K562 (cell line): ENCODE measurements at regions not wholly inside any gene's neighbourhood (a gene's known extent, or its start where the extent isn't known, plus 50 kb on each side); places are given as distances from the start of the nearest gene placed in this dataset.

Source experiments
- ATAC-seq: fragments of 200-7000 bp; cut with Tn5 transposase; 3 replicates; pipeline ENCODE4 v1.9.1; 2020; ENCODE audit warnings: moderate library complexity
- BruUV-seq: library from RNA; stranded (reverse); fragments of 400-500 nt; replicated peaks from 2 replicates; lab custom pipeline; 2021; lab: Mats Ljungman, UMichigan
- CTCF ChIA-PET: fragments of 300-600 bp; formaldehyde crosslinking; extraction: SDS; loops from one replicate; lab custom pipeline; 2021; ENCODE audit warnings: low intra/inter-chr PET ratio; lab: Yijun Ruan, JAX
- POLR2A ChIA-PET: fragments of 300-600, 350-650 bp; sonication (Branson Sonifier 250); formaldehyde crosslinking; extraction: SDS; loops from one replicate; lab custom pipeline; 2021; ENCODE audit warnings: antibody characterized with exemption, inconsistent platforms; lab: Yijun Ruan, JAX
- DNase-seq, 4 experiments: peaks; one replicate each; pipeline versions ENCODE4 v3.0.0 to v3.0.0-alpha.2; 2011 to 2018; ENCODE audit warnings: low spot score in 3 of 4, mixed read lengths in 3 of 4; ENCODE audit errors: extremely low read depth in 1 of 4
- FAIRE-seq: peaks from 2 replicates; lab custom pipeline; 2011; peaks lifted over from hg19 to GRCh38; lab: Jason Lieb, UNC
- H2AFZ ChIP-seq: 2 replicates; pipeline ENCODE4 v1.6.0; 2011; ENCODE audit warnings: low read depth, low read length, control low read depth, inconsistent platforms
- H3K27ac ChIP-seq: fragments of 200-600 bp; 3 replicates; pipeline ENCODE4 v1.8.0; 2011; ENCODE audit warnings: low read depth, mild to moderate bottlenecking, control low read depth, inconsistent platforms, low read length, moderate library complexity, mixed read lengths; ENCODE audit errors: extremely low read depth
- H3K27me3 ChIP-seq, 2 experiments: fragments of 300-600 bp in 1 of 2; 2 replicates in 1 of 2; 3 replicates in 1 of 2; pipeline versions ENCODE4 v1.6.0 to v1.8.0; 2011; ENCODE audit warnings: inconsistent platforms in 2 of 2, low read length in 2 of 2, mild to moderate bottlenecking in 1 of 2, mixed read lengths in 1 of 2, moderate library complexity in 1 of 2; ENCODE audit not compliant: control insufficient read depth in 2 of 2, insufficient read depth in 2 of 2
- H3K36me3 ChIP-seq: fragments of 300-600 bp; 3 replicates; pipeline ENCODE4 v1.8.0; 2011; ENCODE audit warnings: mild to moderate bottlenecking, low read length, inconsistent platforms; ENCODE audit not compliant: control insufficient read depth, insufficient read depth
- H3K4me1 ChIP-seq, 2 experiments: fragments of 200-600 bp in 1 of 2; replicated peaks in 1 of 2; 2 replicates in 1 of 2; 3 replicates in 1 of 2; pipeline versions ENCODE4 v1.5.1 to v1.8.0; 2011; ENCODE audit warnings: inconsistent platforms in 2 of 2, low read length in 2 of 2, mild to moderate bottlenecking in 1 of 2, mixed read lengths in 1 of 2, moderate library complexity in 1 of 2; ENCODE audit not compliant: control insufficient read depth in 2 of 2, insufficient read depth in 2 of 2
- H3K4me2 ChIP-seq: 2 replicates; pipeline ENCODE4 v1.6.1; 2011; ENCODE audit warnings: low read length, control low read depth, inconsistent platforms, mixed read lengths; ENCODE audit not compliant: insufficient read depth
- H3K4me3 ChIP-seq: fragments of 200-600 bp; sonication (generic), shearing (Covaris generic); 2 replicates; pipeline ENCODE4 v1.5.1; 2016; ENCODE audit warnings: control low read depth, inconsistent platforms
- H3K79me2 ChIP-seq: fragments of 200-600 bp; 3 replicates; pipeline ENCODE4 v1.8.0; 2011; ENCODE audit warnings: low read length, inconsistent platforms; ENCODE audit not compliant: control insufficient read depth, insufficient read depth
- H3K9ac ChIP-seq, 2 experiments: 2 replicates each; pipeline versions ENCODE4 v1.6.0 to v1.6.1; 2011; ENCODE audit warnings: low read depth in 2 of 2, low read length in 2 of 2, control low read depth in 1 of 2, inconsistent platforms in 1 of 2, mild to moderate bottlenecking in 1 of 2, mixed read lengths in 1 of 2; ENCODE audit not compliant: insufficient read depth in 1 of 2
- H3K9me1 ChIP-seq: one replicate; pipeline ENCODE4 v1.6.0; 2011; ENCODE audit warnings: inconsistent platforms, mild to moderate bottlenecking, low read length, moderate library complexity; ENCODE audit not compliant: control insufficient read depth, insufficient read depth
- H3K9me3 ChIP-seq: replicated peaks from 2 replicates; pipeline ENCODE4 v1.5.1; 2011; ENCODE audit warnings: low read depth, low read length, inconsistent platforms; ENCODE audit not compliant: control insufficient read depth, insufficient read depth
- H4K20me1 ChIP-seq: replicated peaks from 2 replicates; pipeline ENCODE4 v1.6.1; 2011; ENCODE audit warnings: low read length, inconsistent platforms, mixed read lengths; ENCODE audit not compliant: control insufficient read depth, insufficient read depth
- CHD7 ChIP-seq: fragments of 200-600 bp; sonication (generic); IDR thresholded peaks from one replicate; pipeline ENCODE4 v1.6.1; 2012; ENCODE audit warnings: mild to moderate bottlenecking, low read depth, low read length, inconsistent platforms
- GTF2A2 ChIP-seq: IDR thresholded peaks from 2 replicates; pipeline ENCODE4 v1.6.1; 2016; ENCODE audit warnings: mild to moderate bottlenecking, missing genetic modification characterization, missing compliant biosample characterization
- HLTF ChIP-seq: fragments of 450-650 bp; IDR thresholded peaks from 2 replicates; pipeline ENCODE4 v1.6.1; 2016
- MITF ChIP-seq: IDR thresholded peaks from 2 replicates; pipeline ENCODE4 v1.6.1; 2014; ENCODE audit warnings: antibody characterized with exemption
- NFATC3 ChIP-seq: fragments of 450-650 bp; IDR thresholded peaks from 2 replicates; pipeline ENCODE4 v1.6.1; 2017; ENCODE audit warnings: mild to moderate bottlenecking
- SIN3A ChIP-seq, 2 experiments: fragments of 150-350 bp in 1 of 2; IDR thresholded peaks; 2 replicates each; pipeline ENCODE4 v1.6.1; 2011 to 2016; ENCODE audit warnings: borderline replicate concordance in 2 of 2, low read depth in 2 of 2, low read length in 2 of 2, mild to moderate bottlenecking in 2 of 2, moderate library complexity in 2 of 2; ENCODE audit not compliant: control insufficient read depth in 1 of 2
- ZHX1 ChIP-seq: fragments of 150-350 bp; conservative IDR thresholded peaks from 2 replicates; pipeline ENCODE4 v1.6.1; 2014; ENCODE audit warnings: low read length
- ZNF12 ChIP-seq: sonication (generic); formaldehyde crosslinking; IDR thresholded peaks from 2 replicates; pipeline ENCODE4 v1.4.0; 2020; ENCODE audit warnings: mild to moderate bottlenecking, missing genetic modification reagents
- WGBS: fragments of 100-300 bp; shearing (Covaris generic); methylation state at CpG from one replicate; pipeline ENCODE4 v1.1.6; 2016; ENCODE audit warnings: low coverage, mixed read lengths; ENCODE audit not compliant: insufficient coverage; ENCODE audit errors: missing lambda C conversion rate; 5-methylcytosine and 5-hydroxymethylcytosine counted together
- in situ Hi-C: fragments of 300-500 bp; cut with MboI; formaldehyde crosslinking; loops from 4 replicates; pipeline ENCODE4 v1.15.0; 2018; ENCODE audit warnings: inconsistent platforms, mixed read lengths
- intact Hi-C: fragments of 100-400 bp; cut with micrococcal nuclease; formaldehyde crosslinking; loops from 2 replicates; pipeline ENCODE4 v1.14.2; 2022

- Histone ChIP-seq H3K36me3 (no peaks in the 10 kb centered on the region), H4K20me1 (no peaks in the 10 kb centered on the region), H3K4me1 (no peaks in the 10 kb centered on the region), H3K9me3 (no peaks in the 10 kb centered on the region), H3K27me3 (no peaks in the 10 kb centered on the region), H3K27ac (no peak overlapping the region), H2AFZ (no peak overlapping the region), H3K79me2 (no peaks in the 10 kb centered on the region), H3K9me1 (no peaks in the 10 kb centered on the region), H3K4me2 (no peak overlapping the region), H3K4me3 (no peak overlapping the region), H3K9ac (no peak overlapping the region)
- in situ Hi-C loops: no loop called here
- FAIRE-seq: no peak
- POLR2A ChIA-PET: no interaction called here
- intact Hi-C loops: no loop called here
- 0% methylated on average over 3 of the region's 3 CpGs for WGBS
- no TSS peak for BruUV-seq
- no peak for DNase-seq
- no peak for ATAC-seq
- CTCF ChIA-PET: no interaction called here
- TF ChIP-seq GTF2A2 (tag) (no peak), ZNF12 (CRISPR knock-in tag) (no peak), ZHX1 (no peak), HLTF (no peak), SIN3A (IDR thresholded peaks at IDR 0.05; ENCODE audit: borderline replicate concordance in 2 of 2, control insufficient read depth in 1 of 2, low read depth in 2 of 2, low read length in 2 of 2) (no peak), NFATC3 (no peak), MITF (no peak), CHD7 (no peak)
Observed at GRCh38 chr18:68475883-68476282, 239.0 kb downstream of the TMX3 start.
